GM19025 (cell line): ENCODE measurements at regions not wholly inside any gene's neighbourhood (a gene's known extent, or its start where the extent isn't known, plus 50 kb on each side); places are given as distances from the start of the nearest gene placed in this dataset.
"Not testable (repeated sequence)": the region's sequence is repeated elsewhere in the genome, so short reads cannot be mapped to it uniquely, and the experiment has no call there.

Source experiments
- ATAC-seq: cut with Tn5 transposase; IDR thresholded peaks from one replicate; pipeline ENCODE4 v1.9.1; 2021; ENCODE audit warnings: mild to moderate bottlenecking, low read depth, moderate library complexity; ENCODE audit not compliant: unreplicated experiment

- ATAC-seq, result no peak
These were observed 177.6 kb downstream of the STK31 start for GRCh38 chr7:23887660-23888059.

GRCh38 chr7:23888958-23889357, 178.9 kb downstream of the STK31 start:
- ATAC-seq, result no peak

DNA sequence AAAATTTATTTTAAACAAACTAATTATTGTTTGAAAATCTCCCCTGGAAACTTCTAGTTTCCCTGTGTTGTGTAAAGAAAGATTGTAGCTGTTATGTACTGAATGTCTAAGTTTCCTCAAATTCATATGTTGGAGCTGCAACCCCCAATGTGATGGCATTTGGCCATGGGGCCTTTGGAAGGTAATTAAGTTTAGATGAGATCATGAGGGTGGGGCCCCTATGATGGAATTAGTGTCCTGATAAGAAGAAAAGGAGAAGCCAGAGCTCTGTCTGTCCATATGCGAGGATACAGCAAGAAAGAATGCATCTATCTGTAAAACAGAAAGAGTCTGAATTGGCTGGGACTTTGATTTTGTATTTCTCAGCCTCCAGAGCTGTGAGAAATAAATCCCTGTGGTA, 179.5 kb downstream of the STK31 start:
- no peak for ATAC-seq

DNA sequence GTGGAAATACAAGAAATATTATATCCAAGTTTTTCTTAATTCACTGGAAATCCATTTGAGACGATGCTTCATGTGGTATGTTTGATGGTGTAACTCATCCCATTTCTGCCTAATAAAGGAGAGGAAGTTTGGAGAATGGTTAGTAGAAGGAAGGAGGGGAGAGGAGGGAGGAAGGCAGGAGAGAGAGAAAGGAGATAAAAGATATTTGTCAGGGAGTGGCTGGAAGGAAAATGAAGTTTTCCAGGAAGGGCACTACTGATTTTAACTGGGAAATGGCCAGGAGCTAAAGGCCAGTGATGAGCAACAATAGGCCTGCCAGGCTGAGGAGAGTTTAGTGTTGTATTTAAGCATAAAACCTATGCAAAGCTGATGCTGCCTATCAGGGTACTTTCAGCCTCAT, 182.0 kb downstream of the STK31 start:
- ATAC-seq, result no peak

- no peak for ATAC-seq
These were observed 183.3 kb downstream of the STK31 start for GRCh38 chr7:23893176-23893941.

DNA sequence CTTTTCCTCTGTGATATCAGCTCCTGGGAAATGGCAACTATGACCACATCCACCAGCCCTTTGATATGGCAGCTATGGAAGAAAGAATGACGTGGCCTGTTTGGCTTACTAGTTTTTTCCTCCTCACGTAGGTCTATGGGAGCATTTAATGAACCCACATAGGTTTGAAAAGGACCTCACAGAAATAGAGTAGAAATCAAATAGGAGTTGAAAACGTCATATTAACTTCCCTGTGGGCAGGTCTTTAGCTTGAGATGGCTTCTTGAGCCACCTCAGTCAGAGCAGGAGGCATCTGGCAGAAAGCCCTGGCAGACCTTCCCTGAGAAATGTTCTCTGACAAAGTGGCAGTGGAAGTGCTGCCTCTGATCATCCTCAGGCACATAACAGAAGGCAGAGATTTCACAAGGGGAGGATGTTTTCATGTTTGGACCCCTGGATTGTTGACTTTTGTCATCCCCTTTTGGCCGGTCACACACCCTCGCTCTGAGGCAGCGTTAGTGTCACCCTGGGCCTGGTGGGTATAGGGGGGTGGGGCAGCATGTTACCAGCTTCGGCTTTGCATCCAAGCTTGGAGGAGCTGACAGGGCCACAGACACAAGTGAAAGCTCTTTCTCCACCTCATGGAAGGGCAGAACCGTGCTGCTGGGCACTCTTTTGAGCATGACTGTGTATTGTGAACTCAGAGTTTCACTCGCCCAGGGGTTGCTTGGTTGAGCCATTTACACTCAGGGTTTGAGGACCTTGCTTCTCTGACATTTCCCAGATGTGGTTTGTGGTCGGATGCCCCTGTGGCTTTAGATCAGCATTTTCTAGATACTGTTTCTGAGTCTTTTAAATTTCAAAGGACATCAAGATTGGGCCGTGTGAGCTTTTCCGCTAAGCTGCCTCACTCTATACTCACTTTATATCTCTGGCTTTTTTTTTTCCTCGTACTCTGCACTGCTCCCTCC, 184.2 kb downstream of the STK31 start:
- no peak for ATAC-seq

DNA sequence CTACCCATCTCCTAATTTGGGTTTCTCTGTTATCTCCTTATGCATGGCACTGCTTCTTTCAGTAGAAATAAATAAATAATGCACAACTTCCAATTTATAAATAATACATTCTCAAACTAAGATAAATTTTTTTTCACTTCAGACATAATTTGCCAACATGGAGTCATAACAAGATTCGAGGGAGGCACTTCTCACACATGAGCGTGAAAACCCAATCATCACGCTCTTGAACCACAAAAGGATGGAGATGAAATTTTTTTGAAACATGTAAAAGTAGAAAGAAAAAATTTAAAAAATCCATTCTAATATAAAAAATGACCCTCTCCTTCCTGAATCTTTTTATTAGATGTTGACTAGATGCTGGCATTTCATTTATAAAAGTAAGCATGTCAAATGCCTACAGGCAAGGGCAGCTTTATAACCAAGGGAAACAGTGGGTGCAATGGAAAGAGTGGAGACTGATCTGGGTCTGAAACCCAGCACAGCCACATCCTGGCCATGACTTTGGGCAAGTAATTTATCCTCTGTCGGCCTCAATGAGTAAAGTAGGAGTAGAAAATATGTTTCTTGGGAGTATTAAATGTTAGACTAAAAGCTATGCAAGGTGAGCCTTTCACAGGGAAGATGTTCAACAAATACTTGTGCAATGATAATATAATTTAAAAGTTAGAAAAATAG, 185.0 kb downstream of the STK31 start:
- ATAC-seq, result no peak

DNA sequence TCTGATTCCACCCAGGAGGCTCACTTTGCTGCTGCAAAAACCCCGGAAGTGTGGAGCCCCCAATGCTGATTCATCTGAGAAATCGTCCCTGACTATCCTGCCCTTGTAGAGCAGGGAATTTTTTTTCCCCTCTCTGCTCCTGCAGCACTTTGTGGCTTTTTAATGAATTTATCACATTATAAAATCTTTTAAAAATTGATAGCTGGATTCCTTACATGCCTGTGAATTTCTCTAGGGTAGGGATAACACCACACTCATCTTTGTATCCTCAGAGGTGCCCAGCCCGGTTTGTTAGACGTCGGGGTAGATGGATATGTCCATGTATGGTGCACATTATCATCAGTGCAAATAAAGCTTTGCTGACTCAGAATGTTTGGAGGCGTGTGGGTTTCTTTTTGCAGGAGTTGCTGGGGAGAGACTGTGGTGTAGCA, 185.7 kb downstream of the STK31 start:
- ATAC-seq, result no peak

- no peak for ATAC-seq
These were observed 188.6 kb downstream of the STK31 start for GRCh38 chr7:23898619-23899018.

DNA sequence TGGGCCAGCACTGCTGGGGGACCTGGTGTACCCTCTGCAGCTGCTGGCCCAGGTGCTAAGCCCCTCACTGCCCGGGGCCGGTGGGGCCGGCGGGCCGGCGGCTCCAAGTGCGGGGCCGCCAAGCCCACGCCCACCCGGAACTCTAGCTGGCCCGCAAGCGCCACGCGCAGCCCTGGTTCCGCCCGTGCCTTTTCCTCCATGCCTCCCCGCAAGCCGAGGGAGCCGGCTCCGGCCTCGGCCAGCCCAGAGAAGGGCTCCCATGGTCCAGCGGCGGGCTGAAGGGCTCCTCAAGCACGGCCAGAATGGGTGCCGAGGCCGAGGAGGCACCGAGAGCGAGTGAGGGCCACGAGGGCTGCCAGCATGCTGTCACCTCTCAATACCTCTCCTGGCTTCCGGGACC, 194.9 kb downstream of the STK31 start:
- ATAC-seq, result not testable (repeated sequence)

DNA sequence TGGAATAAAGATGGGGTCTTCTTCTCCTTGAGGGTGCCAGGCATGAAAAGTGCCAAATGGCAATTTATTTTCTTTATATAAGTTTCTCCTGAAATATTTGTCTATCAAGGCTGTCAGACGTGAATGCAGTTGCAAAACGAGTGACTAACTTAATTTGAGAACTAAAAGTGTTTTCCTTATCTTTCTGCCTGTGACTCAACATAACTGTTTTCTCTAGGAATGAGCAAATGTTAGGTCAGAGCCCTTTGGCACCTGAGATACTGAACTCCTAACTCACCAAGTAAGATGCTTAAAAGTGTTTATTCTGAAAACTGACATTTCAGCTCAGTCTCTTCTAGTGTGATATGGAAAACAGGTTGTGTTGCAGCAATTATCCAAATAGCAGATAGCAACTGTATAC, 197.0 kb downstream of the STK31 start:
- no peak for ATAC-seq

- no peak for ATAC-seq
These were observed 199.4 kb downstream of the STK31 start for GRCh38 chr7:23909426-23909825.

DNA sequence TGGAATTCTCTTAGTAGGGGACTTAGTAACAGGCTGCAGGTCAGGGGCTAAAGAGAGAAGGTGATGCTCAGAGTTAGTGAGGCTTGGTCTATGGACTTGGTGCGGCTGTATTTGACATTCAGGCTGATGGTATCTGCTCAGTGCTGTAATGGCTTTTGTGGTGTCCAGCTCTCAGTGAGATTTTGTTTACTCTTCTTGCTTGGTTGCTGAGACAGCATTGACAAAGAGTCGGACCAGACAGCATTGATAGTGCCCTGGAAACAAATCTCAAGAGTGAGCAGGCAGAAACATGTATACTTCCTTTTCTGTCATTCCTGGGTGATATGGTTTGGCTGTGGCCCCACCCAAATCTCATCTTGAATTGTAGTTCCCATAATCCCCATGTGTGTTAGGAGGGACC, 202.0 kb downstream of the STK31 start:
- no peak for ATAC-seq

GRCh38 chr7:23913016-23913415, 203.0 kb downstream of the STK31 start:
- ATAC-seq, result no peak

DNA sequence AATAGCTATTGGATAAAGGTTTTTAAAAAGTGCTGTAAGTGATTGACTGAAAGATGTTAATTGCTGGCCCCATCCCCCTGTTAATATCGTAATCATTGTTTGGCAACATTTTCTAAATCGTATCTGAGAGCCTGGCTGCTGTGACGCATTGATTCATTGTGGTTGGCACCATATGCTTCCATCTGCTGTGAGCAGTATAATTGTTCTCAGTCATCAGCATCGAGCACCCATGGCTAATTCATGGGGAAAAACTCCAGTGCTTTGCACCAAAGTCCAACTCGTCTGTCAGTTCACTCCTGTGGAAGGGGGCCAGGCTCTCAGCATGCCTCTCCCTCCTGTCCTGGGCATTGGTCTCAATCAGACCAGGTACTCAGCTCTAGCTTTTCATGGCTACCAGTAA, 205.2 kb downstream of the STK31 start:
- ATAC-seq, result no peak

DNA sequence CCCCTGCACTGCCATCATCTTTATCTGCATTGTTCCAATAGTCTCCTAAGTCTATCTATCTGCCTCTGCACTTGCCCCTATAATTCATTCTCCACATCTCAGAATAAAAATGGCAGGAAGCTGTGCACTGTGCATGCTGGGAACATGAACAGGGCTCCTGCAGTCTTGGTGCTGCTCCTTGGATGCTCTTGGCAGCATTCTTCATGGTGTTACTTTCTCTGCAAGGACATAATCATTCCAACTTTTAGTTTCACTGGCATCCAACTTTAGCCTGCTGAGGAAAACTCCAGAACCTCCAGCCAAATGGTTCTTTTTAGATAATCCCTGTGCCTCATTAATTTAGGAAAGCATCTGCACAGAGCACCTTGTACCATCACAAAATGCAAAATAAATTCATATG, 208.3 kb downstream of the STK31 start:
- ATAC-seq, result no peak

- no peak for ATAC-seq
These were observed 208.8 kb downstream of the STK31 start for GRCh38 chr7:23918856-23919255.

DNA sequence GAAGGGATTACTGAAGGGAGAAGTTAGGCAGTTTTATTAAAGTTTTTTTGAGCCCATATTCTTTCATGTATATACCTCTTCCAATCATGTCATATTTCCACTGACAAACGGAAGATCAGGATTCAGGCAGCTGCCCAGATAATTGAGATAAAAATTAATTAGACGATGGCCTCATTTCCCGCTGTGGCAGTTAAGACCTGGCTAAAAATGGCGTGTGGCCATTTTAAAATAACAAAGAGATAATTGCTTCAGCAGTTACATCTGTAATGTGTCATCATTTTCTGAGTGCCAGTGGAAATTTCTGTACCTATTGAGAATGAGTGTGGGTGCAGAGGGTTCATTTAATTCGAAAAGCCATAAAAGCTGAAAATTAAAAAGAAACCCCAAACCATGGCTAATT, 215.1 kb downstream of the STK31 start:
- no peak for ATAC-seq

DNA sequence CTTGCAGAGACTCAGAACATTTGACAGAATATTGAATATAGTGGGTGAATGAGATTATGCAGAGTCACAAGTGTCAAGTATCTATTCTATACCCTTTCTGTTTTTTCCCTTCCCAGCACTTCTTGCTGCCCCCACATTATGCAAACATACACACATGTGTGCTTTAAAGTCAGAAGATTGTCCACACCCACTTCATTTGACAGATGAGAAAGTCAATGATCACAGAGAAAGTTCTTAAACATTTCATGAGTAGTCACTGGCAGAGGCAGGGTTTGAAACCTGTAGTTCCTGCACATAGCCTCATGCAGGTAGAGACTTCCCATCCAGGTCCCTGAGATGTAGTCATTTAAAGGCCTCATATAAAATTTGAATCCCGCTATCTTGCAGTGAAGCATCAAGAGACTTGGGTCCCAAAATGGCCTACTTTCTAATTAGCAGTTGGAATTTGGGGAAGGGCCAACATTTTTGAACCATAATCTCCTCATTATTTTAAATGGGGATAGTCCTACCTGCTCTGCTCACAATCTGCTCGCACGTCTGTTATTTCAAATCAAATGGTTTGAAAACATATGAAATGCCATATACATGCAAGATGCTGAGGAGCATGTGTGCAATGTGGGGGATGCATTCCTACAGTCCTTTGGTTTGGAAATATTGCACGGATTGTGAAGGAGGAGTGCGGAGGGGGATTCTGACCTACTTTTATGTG, 217.8 kb downstream of the STK31 start:
- no peak for ATAC-seq

DNA sequence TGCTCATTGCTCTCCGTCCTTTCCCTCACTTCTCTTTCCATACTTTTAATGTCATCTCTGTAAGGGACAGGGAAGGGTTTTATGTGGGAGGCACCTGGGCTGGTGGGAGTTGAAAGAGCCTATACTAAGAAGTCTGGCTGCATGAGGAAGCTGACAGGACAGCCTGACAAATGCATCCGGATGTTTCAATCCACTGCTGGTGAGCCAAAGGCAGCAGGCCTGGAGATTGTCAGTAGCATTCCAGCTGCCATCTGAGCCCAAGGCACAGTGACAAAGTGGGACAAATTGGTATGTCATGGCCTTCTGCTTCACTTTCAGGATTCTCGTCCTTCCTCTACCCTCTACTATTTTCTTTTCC, 218.4 kb downstream of the STK31 start:
- no peak for ATAC-seq

DNA sequence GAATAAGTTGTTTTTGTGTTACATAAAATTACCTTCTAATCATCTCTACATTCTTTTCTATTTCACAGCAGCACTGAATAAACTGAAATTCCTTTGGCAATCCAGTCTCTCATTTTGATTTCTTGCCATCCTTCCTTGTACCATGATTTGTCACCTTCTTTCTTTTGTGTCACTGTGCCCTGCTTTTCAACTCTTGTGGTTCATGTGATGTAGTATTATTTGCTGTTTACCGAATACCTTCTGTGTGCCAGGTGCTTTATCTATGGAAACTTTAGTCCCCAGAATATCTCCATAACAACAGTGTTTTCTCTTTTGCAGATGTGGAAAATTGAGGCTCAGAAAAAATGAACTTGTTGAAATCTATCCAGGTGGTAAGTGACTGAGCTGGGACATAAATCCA, 220.3 kb downstream of the STK31 start:
- no peak for ATAC-seq
